GM12878 (cell line): ENCODE measurements at regions not wholly inside any gene's neighbourhood (a gene's known extent, or its start where the extent isn't known, plus 50 kb on each side); places are given as distances from the start of the nearest gene placed in this dataset.

ENCODE experiments used
- ATAC-seq: fragments of 200-7000 bp; cut with Tn5 transposase; 3 replicates; pipeline ENCODE4 v1.9.1; 2020; ENCODE audit warnings: mild to moderate bottlenecking, moderate library complexity
- BruUV-seq: library from RNA; stranded (reverse); fragments of 400-500 nt; replicated peaks from 2 replicates; lab custom pipeline; 2021; lab: Mats Ljungman, UMichigan
- CTCF ChIA-PET: fragments of 300-600 bp; sonication (Branson Sonifier 250); formaldehyde crosslinking; extraction: SDS; loops from one replicate; lab custom pipeline; 2021; ENCODE audit warnings: inconsistent platforms; lab: Yijun Ruan, JAX
- POLR2A ChIA-PET: fragments of 350-600 bp; formaldehyde crosslinking; extraction: SDS; loops from one replicate; lab custom pipeline; 2021; ENCODE audit warnings: inconsistent platforms; lab: Charles Lee
- RAD21 ChIA-PET: fragments of 300-600 bp; sonication (Branson Sonifier 250); formaldehyde crosslinking; loops from one replicate; lab custom pipeline; 2023; ENCODE audit warnings: antibody characterized with exemption; ENCODE audit not compliant: unreplicated experiment; lab: Charles Lee
- SMC1A ChIA-PET: fragments of 300-600 bp; sonication (Branson Sonifier 250); formaldehyde crosslinking; loops from one replicate; lab custom pipeline; 2023; ENCODE audit not compliant: unreplicated experiment, uncharacterized antibody; lab: Charles Lee
- DNase-seq: peaks from one replicate; pipeline ENCODE4 v3.0.0-alpha.2; 2011; ENCODE audit warnings: low read depth, low spot score
- FAIRE-seq: peaks from 3 replicates; lab custom pipeline; 2011; peaks lifted over from hg19 to GRCh38; lab: Jason Lieb, UNC
- H2AFZ ChIP-seq: 2 replicates; pipeline ENCODE4 v1.6.0; 2011; ENCODE audit warnings: low read depth, low read length, control low read depth; ENCODE audit not compliant: control insufficient read depth
- H3K27ac ChIP-seq: 2 replicates; pipeline ENCODE4 v1.5.1; 2011; ENCODE audit warnings: control low read depth; ENCODE audit not compliant: control insufficient read depth, insufficient read depth
- H3K27me3 ChIP-seq, 2 experiments: replicated peaks in 1 of 2; 2 replicates each; pipeline versions ENCODE4 v1.6.0 to v1.6.1; 2011; ENCODE audit warnings: low read length in 1 of 2; ENCODE audit not compliant: control insufficient read depth in 2 of 2, insufficient read depth in 2 of 2
- H3K36me3 ChIP-seq, 2 experiments: 2 replicates each; pipeline ENCODE4 v1.5.1; 2011; ENCODE audit warnings: low read length in 1 of 2; ENCODE audit not compliant: control insufficient read depth in 2 of 2, insufficient read depth in 2 of 2
- H3K4me1 ChIP-seq: 2 replicates; pipeline ENCODE4 v1.6.1; 2011; ENCODE audit warnings: mild to moderate bottlenecking, low read length, moderate library complexity, mixed read lengths; ENCODE audit not compliant: control insufficient read depth, insufficient read depth
- H3K4me2 ChIP-seq: 2 replicates; pipeline ENCODE4 v1.6.0; 2011; ENCODE audit warnings: control low read depth; ENCODE audit not compliant: control insufficient read depth, insufficient read depth
- H3K4me3 ChIP-seq: fragments of 200-600 bp; sonication (generic); 2 replicates; pipeline ENCODE4 v1.5.1; 2016
- H3K79me2 ChIP-seq: 2 replicates; pipeline ENCODE4 v1.6.0; 2011; ENCODE audit warnings: low read length; ENCODE audit not compliant: control insufficient read depth, insufficient read depth
- H3K9ac ChIP-seq: 2 replicates; pipeline ENCODE4 v1.8.0; 2011; ENCODE audit warnings: low read length, control low read depth, mixed read lengths; ENCODE audit not compliant: control insufficient read depth, insufficient read depth
- H3K9me3 ChIP-seq: replicated peaks from 3 replicates; pipeline ENCODE4 v1.5.1; 2011; ENCODE audit warnings: mild to moderate bottlenecking, low read length; ENCODE audit not compliant: control insufficient read depth, insufficient read depth
- H4K20me1 ChIP-seq: 2 replicates; pipeline ENCODE4 v1.6.0; 2011; ENCODE audit not compliant: control insufficient read depth, insufficient read depth
- CBX5 ChIP-seq: sonication (generic); IDR thresholded peaks from 2 replicates; pipeline ENCODE4 v1.6.1; 2016; ENCODE audit warnings: low read depth, moderate library complexity, mild to moderate bottlenecking, inconsistent platforms
- EZH2 ChIP-seq: IDR thresholded peaks from 2 replicates; pipeline ENCODE4 v1.6.1; 2012; ENCODE audit warnings: low read depth, mild to moderate bottlenecking, control low read depth, inconsistent platforms, low read length, borderline replicate concordance; ENCODE audit not compliant: control insufficient read depth
- IRF4 ChIP-seq: IDR thresholded peaks from 2 replicates; pipeline ENCODE4 v1.6.1; 2011; ENCODE audit warnings: low read depth, low read length
- JUND ChIP-seq: IDR thresholded peaks from 2 replicates; pipeline ENCODE4 v1.6.1; 2012; ENCODE audit warnings: low read depth, mild to moderate bottlenecking, low read length, improper control_type of control experiment, moderate library complexity
- KAT2A ChIP-seq: conservative IDR thresholded peaks from 2 replicates; pipeline ENCODE4 v1.6.1; 2011; ENCODE audit warnings: low read depth, low read length; ENCODE audit not compliant: control insufficient read depth
- MEF2A ChIP-seq: IDR thresholded peaks from 2 replicates; pipeline ENCODE4 v1.6.1; 2011; ENCODE audit warnings: low read depth, mild to moderate bottlenecking, low read length, moderate library complexity; ENCODE audit not compliant: insufficient read depth
- NR2F1 ChIP-seq: fragments of 450-650 bp; conservative IDR thresholded peaks from 2 replicates; pipeline ENCODE4 v1.6.1; 2017; ENCODE audit warnings: mild to moderate bottlenecking
- SIN3A ChIP-seq: IDR thresholded peaks from 2 replicates; pipeline ENCODE4 v1.6.1; 2012; ENCODE audit warnings: low read depth, low read length, improper control_type of control experiment
- SIX5 ChIP-seq: IDR thresholded peaks from 2 replicates; pipeline ENCODE4 v1.6.1; 2011; ENCODE audit warnings: mild to moderate bottlenecking, low read depth, low read length, moderate library complexity; ENCODE audit not compliant: severe bottlenecking
- SPI1 ChIP-seq: IDR thresholded peaks from 2 replicates; pipeline ENCODE4 v1.6.1; 2011; ENCODE audit warnings: low read depth, mild to moderate bottlenecking, low read length, moderate library complexity, borderline replicate concordance; ENCODE audit not compliant: insufficient read depth
- SREBF2 ChIP-seq: IDR thresholded peaks from 2 replicates; pipeline ENCODE4 v1.6.1; 2012; ENCODE audit warnings: mild to moderate bottlenecking, low read length
- STAT1 ChIP-seq: fragments of 450-650 bp; conservative IDR thresholded peaks from 2 replicates; pipeline ENCODE4 v1.6.1; 2014; ENCODE audit warnings: antibody characterized with exemption, mild to moderate bottlenecking
- STAT3 ChIP-seq: IDR thresholded peaks from 2 replicates; pipeline ENCODE4 v1.6.1; 2011; ENCODE audit warnings: low read depth, low read length, improper control_type of control experiment
- TBL1XR1 ChIP-seq: IDR thresholded peaks from 2 replicates; pipeline ENCODE4 v1.6.1; 2012; ENCODE audit warnings: low read depth, low read length, improper control_type of control experiment
- YY1 ChIP-seq: IDR thresholded peaks from 2 replicates; pipeline ENCODE4 v1.6.1; 2011; ENCODE audit warnings: low read depth, mild to moderate bottlenecking, low read length
- ZNF384 ChIP-seq: IDR thresholded peaks from 2 replicates; pipeline ENCODE4 v1.6.1; 2012; ENCODE audit warnings: low read depth, mild to moderate bottlenecking, low read length, improper control_type of control experiment, borderline replicate concordance
- WGBS: methylation state at CpG from one replicate; pipeline ENCODE4 v1.1.6; 2016; ENCODE audit warnings: low lambda C conversion rate; ENCODE audit not compliant: insufficient replicate concordance, insufficient coverage; ENCODE audit errors: missing lambda C conversion rate; 5-methylcytosine and 5-hydroxymethylcytosine counted together
- in situ Hi-C: fragments of 300-500 bp; cut with MboI; formaldehyde crosslinking; loops from 9 replicates; pipeline ENCODE4 v1.14.3; 2018; ENCODE audit warnings: mixed read lengths
- intact Hi-C: fragments of 100-400 bp; cut with micrococcal nuclease; formaldehyde crosslinking; loops from one replicate; pipeline ENCODE4 v1.14.2; 2022; ENCODE audit not compliant: unreplicated experiment
- TF ChIP-seq, protein P1 (sequence below): IDR thresholded peaks from 2 replicates; pipeline ENCODE4 v1.6.1; 2012; ENCODE audit warnings: improper control_type of control experiment, low read depth, low read length; ENCODE audit not compliant: insufficient replicate concordance

DNA sequence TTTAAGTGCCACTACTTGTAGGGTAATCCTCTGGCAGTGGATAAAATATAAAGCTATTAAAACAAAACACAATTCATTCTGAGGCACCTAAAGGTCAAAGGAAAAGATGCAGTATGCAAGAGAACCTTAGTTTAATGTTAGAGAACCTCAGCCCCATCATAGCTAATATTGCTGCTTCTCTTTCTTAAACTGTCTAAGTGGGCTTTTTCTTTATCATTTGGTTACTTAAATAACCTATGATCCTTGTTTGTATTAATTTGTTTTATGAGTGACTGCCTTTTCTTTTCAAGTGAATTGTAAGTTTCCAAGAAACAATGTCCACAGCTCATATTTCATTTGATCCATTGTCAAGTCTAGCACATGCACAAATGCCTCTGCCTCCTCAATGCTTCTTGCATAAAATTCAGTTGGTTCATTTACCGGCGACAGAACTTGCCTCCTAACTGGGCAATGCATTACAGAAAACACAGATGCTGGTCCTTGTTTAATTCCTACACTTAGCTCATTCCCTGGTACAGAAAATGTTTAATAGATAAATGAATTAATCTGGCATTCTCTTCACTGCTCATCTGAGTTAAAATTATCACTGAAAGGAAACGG lies 1049.8 kb downstream of the OLFM4 start:
- SMC1A ChIA-PET: no interaction called here
- FAIRE-seq: no peak
- no peak overlapping the region for H3K4me2 ChIP-seq
- no peak overlapping the region for H3K9ac ChIP-seq
- in situ Hi-C loops: no loop called here
- H3K36me3 ChIP-seq: no peaks in the 10 kb centered on the region
- intact Hi-C loops: no loop called here
- DNase-seq: no peak
- no peak overlapping the region for H2AFZ ChIP-seq
- POLR2A ChIA-PET: no interaction called here
- no peak overlapping the region for H3K4me3 ChIP-seq
- H3K79me2 ChIP-seq: no peaks in the 10 kb centered on the region
- no peaks in the 10 kb centered on the region for H3K27me3 ChIP-seq
- CTCF ChIA-PET: no interaction called here
- TF ChIP-seq KAT2A (no peak), SREBF2 (no peak), IRF4 (no peak), STAT1 (no peak), MEF2A (no peak), NR2F1 (no peak), SPI1 (no peak), SIX5 (no peak), CBX5 (no peak), ZNF384 (no peak), JUND (no peak), YY1 (no peak), SIN3A (no peak), EZH2 (no peak), STAT3 (no peak), TBL1XR1 (no peak)
- TF ChIP-seq, protein P1, sequence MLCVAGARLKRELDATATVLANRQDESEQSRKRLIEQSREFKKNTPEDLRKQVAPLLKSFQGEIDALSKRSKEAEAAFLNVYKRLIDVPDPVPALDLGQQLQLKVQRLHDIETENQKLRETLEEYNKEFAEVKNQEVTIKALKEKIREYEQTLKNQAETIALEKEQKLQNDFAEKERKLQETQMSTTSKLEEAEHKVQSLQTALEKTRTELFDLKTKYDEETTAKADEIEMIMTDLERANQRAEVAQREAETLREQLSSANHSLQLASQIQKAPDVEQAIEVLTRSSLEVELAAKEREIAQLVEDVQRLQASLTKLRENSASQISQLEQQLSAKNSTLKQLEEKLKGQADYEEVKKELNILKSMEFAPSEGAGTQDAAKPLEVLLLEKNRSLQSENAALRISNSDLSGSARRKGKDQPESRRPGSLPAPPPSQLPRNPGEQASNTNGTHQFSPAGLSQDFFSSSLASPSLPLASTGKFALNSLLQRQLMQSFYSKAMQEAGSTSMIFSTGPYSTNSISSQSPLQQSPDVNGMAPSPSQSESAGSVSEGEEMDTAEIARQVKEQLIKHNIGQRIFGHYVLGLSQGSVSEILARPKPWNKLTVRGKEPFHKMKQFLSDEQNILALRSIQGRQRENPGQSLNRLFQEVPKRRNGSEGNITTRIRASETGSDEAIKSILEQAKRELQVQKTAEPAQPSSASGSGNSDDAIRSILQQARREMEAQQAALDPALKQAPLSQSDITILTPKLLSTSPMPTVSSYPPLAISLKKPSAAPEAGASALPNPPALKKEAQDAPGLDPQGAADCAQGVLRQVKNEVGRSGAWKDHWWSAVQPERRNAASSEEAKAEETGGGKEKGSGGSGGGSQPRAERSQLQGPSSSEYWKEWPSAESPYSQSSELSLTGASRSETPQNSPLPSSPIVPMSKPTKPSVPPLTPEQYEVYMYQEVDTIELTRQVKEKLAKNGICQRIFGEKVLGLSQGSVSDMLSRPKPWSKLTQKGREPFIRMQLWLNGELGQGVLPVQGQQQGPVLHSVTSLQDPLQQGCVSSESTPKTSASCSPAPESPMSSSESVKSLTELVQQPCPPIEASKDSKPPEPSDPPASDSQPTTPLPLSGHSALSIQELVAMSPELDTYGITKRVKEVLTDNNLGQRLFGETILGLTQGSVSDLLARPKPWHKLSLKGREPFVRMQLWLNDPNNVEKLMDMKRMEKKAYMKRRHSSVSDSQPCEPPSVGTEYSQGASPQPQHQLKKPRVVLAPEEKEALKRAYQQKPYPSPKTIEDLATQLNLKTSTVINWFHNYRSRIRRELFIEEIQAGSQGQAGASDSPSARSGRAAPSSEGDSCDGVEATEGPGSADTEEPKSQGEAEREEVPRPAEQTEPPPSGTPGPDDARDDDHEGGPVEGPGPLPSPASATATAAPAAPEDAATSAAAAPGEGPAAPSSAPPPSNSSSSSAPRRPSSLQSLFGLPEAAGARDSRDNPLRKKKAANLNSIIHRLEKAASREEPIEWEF: no peak
- H3K4me1 ChIP-seq: no peaks in the 10 kb centered on the region
- no TSS peak for BruUV-seq
- H3K9me3 ChIP-seq: no peaks in the 10 kb centered on the region
- H4K20me1 ChIP-seq: no peaks in the 10 kb centered on the region; the same call in 1 of the 2 replicates
- H3K27ac ChIP-seq: no peak overlapping the region
- WGBS: 63% methylated on average over 3 of the region's 3 CpGs
- no peak for ATAC-seq
- RAD21 ChIA-PET: no interaction called here
